HG03139 (cell line): ENCODE measurements at regions not wholly inside any gene's neighbourhood (a gene's known extent, or its start where the extent isn't known, plus 50 kb on each side); places are given as distances from the start of the nearest gene placed in this dataset.
"Not testable (repeated sequence)": the region's sequence is repeated elsewhere in the genome, so short reads cannot be mapped to it uniquely, and the experiment has no call there.

Experiments
- ATAC-seq: cut with Tn5 transposase; IDR thresholded peaks from one replicate; pipeline ENCODE4 v1.9.1; 2021; ENCODE audit not compliant: unreplicated experiment

GRCh38 chr5:108467563-108467962 is 85.7 kb upstream of the FBXL17 start:
- no peak for ATAC-seq

DNA sequence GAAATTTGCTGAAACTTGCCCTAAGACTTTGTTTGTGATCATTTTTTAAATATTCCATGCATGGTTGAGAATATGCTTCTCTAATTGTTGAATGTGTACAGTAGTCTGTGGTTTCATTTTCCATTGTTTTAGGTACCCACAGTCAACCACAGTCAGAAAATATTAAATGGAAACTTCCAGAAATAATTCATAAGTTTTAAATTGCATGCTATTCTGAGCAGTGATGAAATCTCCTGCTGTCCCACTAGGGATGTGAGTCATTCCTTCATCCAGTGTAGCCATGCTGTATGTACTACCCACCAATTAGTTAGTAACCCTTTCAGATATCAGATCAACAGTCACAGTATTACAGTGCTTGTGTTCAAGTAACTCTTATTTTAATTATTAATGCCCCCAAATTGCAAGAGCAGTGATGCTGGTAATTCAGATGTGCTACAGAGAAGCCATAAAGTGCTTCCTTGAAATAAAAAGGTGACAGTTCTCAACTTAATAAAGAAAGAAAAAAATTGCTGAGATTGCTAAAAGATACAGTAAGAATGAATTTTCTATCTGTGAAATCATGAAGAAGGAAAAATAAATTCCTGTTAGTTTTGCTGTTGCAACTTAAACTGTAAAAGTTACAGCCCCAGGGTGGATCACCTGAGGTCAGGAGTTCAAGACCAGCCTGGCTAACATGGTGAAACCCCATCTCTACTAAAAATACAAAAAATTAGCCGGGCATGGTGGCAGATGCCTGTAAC is 79.9 kb upstream of the FBXL17 start:
- ATAC-seq = no peak

- ATAC-seq = no peak
Measured at GRCh38 chr5:108459769-108460168, 77.9 kb upstream of the FBXL17 start.

- no peak for ATAC-seq
Measured at GRCh38 chr5:108451269-108451668, 69.4 kb upstream of the FBXL17 start.

GRCh38 chr5:108444130-108444529 is 62.2 kb upstream of the FBXL17 start:
- not testable (repeated sequence) for ATAC-seq

GRCh38 chr5:108442063-108442651 is 60.3 kb upstream of the FBXL17 start:
- ATAC-seq = not testable (repeated sequence)

GRCh38 chr5:108437425-108437824 is 55.5 kb upstream of the FBXL17 start:
- ATAC-seq = no peak

DNA sequence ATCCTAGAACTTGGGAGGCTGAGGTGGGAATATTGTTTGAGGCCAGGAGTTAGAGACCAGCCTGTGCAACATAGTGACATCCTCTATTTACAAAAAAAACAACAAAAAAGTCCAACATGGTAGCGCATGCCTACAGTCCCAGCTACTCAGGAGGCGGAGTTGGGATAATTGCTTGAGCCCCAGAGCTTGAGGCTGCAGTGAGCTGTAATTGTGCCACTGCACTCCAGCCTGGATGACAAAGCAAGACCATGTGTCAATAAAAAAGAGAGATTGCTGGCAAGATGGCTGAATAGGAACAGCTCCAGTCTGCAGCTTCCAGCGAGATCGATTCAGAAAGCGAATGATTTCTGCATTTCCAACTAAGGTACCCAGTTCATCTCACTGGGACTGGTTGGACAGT is 54.8 kb upstream of the FBXL17 start:
- ATAC-seq = no peak

GRCh38 chr5:108433600-108433999 is 51.7 kb upstream of the FBXL17 start:
- no peak for ATAC-seq

DNA sequence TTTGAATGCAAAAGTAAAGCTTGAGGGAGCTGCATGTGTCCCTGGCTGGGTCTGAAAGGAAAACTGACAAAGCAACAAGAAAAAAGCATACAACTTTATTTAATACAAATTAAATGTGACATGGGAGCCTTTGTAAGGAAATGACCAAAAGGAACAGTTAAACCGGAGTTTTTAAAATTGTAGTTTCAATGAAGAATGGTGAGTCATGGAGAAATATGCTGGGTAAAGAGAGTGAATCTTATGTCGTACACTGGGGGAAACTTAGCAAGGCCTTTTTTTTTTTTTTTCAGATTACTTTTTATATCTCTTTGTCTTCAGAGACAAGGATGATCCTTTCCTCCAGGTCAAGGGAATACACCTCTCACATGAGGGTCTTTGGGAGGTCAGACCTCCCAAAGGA is 50.1 kb upstream of the FBXL17 start:
- no peak for ATAC-seq
